Naive B cell (primary cell): ENCODE measurements at regions not wholly inside any gene's neighbourhood (a gene's known extent, or its start where the extent isn't known, plus 50 kb on each side); places are given as distances from the start of the nearest gene placed in this dataset.

Experiments
- ATAC-seq, 2 donors: fragments of 150-1000 bp; cut with Tn5 transposase; 2 replicates each; pipeline ENCODE4 v1.10.0; 2021; ENCODE audit warnings: low read depth in 2 of 2, mild to moderate bottlenecking in 2 of 2, moderate library complexity in 2 of 2
- DNase-seq: peaks from one replicate; pipeline ENCODE4 v3.0.0; 2022
- H3K27ac Mint-ChIP-seq, 6 donors: one replicate each; pipeline ENCODE4 v1.8.0; 2020 to 2022; ENCODE audit warnings: mild to moderate bottlenecking in 6 of 6, mixed read lengths in 6 of 6, moderate library complexity in 5 of 6, inconsistent platforms in 2 of 6
- H3K27me3 Mint-ChIP-seq, 3 donors: one replicate each; pipeline ENCODE4 v1.8.0; 2021 to 2022; ENCODE audit warnings: mixed read lengths in 3 of 3, mild to moderate bottlenecking in 1 of 3
- H3K36me3 Mint-ChIP-seq, 2 donors: one replicate each; pipeline ENCODE4 v1.8.0; 2020 to 2022; ENCODE audit warnings: mixed read lengths in 2 of 2, inconsistent platforms in 1 of 2, mild to moderate bottlenecking in 1 of 2
- H3K4me1 Mint-ChIP-seq, 3 donors: one replicate each; pipeline ENCODE4 v1.8.0; 2020 to 2022; ENCODE audit warnings: mixed read lengths in 3 of 3, inconsistent platforms in 1 of 3, mild to moderate bottlenecking in 1 of 3, moderate library complexity in 1 of 3
- H3K4me3 Mint-ChIP-seq, 8 donors: one replicate each; pipeline ENCODE4 v1.8.0; 2020 to 2022; ENCODE audit warnings: mild to moderate bottlenecking in 8 of 8, mixed read lengths in 8 of 8, moderate library complexity in 8 of 8, inconsistent platforms in 2 of 8
- H3K9me3 Mint-ChIP-seq, 7 donors: one replicate each; pipeline ENCODE4 v1.8.0; 2020 to 2022; ENCODE audit warnings: mixed read lengths in 7 of 7, mild to moderate bottlenecking in 5 of 7, inconsistent platforms in 2 of 7, moderate library complexity in 1 of 7

DNA sequence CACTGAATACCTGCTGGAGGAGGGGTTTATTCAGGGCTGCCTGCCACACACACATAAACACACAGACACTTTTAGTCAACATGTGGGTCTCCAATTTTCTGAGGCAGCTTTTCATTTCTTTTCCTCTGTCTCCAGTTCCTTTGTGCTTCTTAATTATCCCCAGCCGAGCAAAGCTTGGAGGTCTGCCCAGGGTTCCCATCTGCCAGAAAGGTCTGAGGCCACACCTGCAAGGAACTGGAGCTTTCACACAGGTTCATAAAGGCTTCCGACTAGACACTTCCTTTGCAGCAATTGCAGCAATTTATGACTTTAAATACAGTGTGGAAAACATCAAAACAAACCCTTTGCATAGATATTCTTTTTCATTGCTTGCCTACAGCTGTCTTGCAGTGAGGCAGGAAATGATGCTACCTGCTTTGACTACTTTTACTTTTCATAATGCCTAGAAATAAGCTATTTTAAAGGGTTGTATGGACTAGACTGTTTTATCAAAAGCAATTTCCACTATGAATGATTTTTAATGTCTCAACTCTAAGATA is 1318.9 kb downstream of the AACS start:
- Mint-ChIP-seq H3K4me1 (no peaks in the 10 kb centered on the region), H3K36me3 (no peaks in the 10 kb centered on the region), H3K27me3 (no peaks in the 10 kb centered on the region), H3K9me3 (peaks cover 5 to 27% (median 13%) of the 10 kb centered on the region in 7 donors), H3K4me3 (no peak overlapping the region), H3K27ac (no peak overlapping the region)
- ATAC-seq = no peak
- no peak for DNase-seq

DNA sequence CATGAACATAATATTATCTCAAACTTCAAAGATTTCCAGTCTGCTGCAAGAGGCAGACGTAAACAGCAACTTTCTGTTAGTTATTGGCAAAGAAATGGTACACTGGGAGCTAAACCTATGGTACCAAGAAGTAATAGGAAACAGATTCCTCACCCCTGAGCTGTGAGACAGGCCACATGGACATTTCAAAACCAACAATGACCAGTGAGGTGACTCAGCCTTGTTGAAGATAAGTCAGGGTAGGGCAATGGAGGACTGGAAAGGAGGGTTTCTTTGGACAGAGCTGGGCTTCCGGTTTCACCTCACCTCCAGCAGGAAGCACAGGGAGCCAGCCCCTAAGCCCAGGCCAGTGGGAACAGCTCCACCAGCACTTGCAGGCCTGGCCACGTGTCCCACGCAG is 1320.5 kb downstream of the AACS start:
- Mint-ChIP-seq H3K36me3 (no peaks in the 10 kb centered on the region), H3K27me3 (no peaks in the 10 kb centered on the region), H3K27ac (no peak overlapping the region), H3K4me3 (no peak overlapping the region), H3K4me1 (no peaks in the 10 kb centered on the region), H3K9me3 (peaks cover 5 to 28% (median 13%) of the 10 kb centered on the region in 7 donors)
- ATAC-seq (no peak), DNase-seq (no peak)

DNA sequence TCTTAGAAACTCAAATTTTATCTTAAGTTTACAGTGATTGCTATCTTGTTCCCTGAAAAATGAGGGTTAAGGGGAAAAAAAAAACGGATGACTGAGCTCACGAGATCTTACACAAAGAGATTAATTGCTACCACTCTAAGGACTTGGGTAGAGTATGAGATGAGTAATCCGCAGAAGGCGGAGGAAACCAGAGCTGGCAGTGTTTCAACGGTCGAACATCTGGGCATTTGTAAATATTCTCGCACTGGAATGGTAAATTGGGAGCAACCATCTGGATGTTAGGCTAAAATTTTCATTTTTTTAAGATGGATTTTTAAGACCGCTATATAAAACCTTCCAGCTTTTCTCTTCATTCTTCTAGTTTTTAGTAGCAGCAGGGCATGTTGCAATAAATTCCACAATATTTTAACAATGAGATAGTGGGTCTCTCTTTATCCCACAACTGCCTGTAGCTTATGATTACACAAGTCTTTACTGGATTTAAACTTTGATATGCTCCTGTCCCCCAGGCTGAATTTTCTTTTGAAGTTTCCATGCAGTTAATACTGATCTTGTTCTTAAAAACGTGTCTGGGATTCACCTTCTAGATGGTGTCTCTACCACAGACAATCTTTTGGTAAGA is 1324.1 kb downstream of the AACS start:
- Mint-ChIP-seq H3K9me3 (peaks cover 0 to 9% (median 2%) of the 10 kb centered on the region in 7 donors), H3K27me3 (no peaks in the 10 kb centered on the region), H3K4me3 (no peak overlapping the region), H3K36me3 (no peaks in the 10 kb centered on the region), H3K27ac (no peak overlapping the region), H3K4me1 (no peaks in the 10 kb centered on the region)
- ATAC-seq (no peak), DNase-seq (no peak)

DNA sequence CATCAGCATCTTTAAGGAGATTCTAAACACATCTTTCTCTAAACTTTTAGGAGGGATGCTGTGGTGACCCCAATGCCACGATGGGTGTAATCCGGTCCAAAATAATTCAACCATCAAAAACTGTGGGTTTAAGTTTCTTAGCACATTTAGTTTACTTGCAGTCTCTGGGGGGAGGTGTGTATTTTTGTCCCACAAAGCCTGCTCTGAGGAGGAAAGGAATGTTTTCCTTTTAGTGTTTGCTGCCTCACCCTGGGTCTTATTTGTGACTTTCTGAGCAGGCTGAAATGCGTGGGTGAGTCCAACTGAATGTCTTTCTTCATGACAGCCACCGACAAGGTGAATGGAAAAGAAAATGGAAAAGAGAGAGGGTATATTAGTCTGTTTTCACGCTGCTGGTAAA is 1324.7 kb downstream of the AACS start:
- Mint-ChIP-seq H3K27ac (no peak overlapping the region), H3K27me3 (no peaks in the 10 kb centered on the region), H3K4me3 (no peak overlapping the region), H3K36me3 (no peaks in the 10 kb centered on the region), H3K9me3 (peaks cover 0 to 9% (median 2%) of the 10 kb centered on the region in 7 donors), H3K4me1 (no peaks in the 10 kb centered on the region)
- no peak for DNase-seq
- ATAC-seq = no peak

DNA sequence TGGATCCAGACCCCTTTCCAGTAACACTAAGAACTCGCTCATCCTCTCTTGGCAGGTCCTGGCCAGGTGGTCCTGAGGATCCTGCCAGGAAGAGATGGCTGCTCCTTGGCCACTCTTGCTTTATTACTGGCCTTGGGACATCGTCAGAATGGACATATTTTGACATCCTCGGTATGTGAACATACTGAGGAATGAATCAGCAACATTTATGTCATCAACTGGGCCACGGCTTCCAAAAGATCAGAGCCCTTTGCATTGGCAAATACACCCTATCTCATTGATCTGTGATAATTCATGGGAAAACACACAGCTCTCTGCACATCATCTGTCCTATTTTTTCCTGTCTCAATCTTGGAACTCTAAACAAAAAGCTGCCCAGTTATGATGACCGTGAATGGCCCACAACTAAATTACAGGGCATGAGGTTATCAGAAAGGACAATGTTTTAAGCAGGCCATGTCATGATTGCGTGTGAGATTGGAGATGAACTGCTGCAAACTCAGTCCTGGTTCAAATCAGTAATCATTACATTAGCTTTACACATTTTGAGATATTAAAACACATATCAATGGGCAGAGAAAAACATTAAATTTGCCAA is 1325.8 kb downstream of the AACS start:
- DNase-seq (no peak), ATAC-seq (no peak)
- Mint-ChIP-seq H3K27ac (peak overlapping the region in 1 of 6 donors; percentile 38), H3K9me3 (peaks cover 0 to 9% (median 2%) of the 10 kb centered on the region in 7 donors), H3K4me3 (no peak overlapping the region), H3K36me3 (peaks cover 0 to 4% of the 10 kb centered on the region in 2 donors), H3K4me1 (no peaks in the 10 kb centered on the region), H3K27me3 (no peaks in the 10 kb centered on the region)

DNA sequence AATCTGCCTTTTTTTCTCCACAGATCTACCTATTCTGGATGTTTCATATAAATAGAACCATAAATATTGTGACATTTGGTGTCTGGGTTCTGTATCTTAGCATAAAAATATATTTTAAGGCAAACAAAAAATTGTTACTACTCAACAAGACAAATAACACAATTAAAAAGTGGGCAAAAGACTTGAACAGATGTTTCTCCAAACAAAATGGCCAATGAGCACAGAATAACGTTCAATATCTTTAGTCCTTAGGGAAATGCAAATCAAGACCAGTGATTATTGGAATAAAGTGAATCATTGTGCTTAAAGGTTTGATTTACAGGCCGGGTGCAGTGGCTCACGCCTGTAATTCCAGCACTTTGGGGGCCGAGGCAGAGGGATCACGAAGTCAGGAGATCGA is 1331.3 kb downstream of the AACS start:
- DNase-seq (no peak), ATAC-seq (no peak)
- no peaks in the 10 kb centered on the region for H3K27me3 Mint-ChIP-seq
- H3K36me3 Mint-ChIP-seq = peaks cover 0 to 4% of the 10 kb centered on the region in 2 donors
- H3K9me3 Mint-ChIP-seq = peaks cover 0 to 10% (median 2%) of the 10 kb centered on the region in 7 donors
- no peak overlapping the region for H3K4me3 Mint-ChIP-seq
- H3K4me1 Mint-ChIP-seq = no peaks in the 10 kb centered on the region
- H3K27ac Mint-ChIP-seq = no peak overlapping the region

DNA sequence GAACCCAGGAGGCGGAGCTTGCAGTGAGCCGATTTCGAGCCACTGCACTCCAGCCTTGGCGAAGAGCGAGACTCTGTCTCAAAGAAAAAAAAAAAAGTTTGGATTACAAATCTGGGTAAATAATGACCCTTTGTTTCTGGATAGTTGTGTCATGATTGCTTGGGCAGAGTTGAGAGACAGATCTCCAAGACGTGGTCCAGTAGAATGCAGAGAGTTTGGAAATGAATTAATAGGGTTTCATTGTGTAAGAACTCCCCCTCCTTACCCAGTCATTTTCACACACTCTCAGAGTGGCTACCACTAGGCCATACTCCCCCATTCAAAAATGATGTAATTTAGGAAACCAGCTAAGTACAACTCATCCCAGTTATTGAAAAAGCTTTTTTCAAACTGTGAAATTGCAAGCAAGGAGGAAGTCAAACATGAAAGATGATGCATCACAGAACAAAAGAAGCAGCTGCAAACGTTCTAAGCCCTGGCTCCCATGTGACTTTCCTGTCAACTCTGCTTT is 1331.9 kb downstream of the AACS start:
- Mint-ChIP-seq H3K9me3 (peaks cover 0 to 10% (median 2%) of the 10 kb centered on the region in 7 donors), H3K36me3 (peaks cover 0 to 4% of the 10 kb centered on the region in 2 donors), H3K27me3 (no peaks in the 10 kb centered on the region), H3K4me3 (no peak overlapping the region), H3K27ac (no peak overlapping the region), H3K4me1 (no peaks in the 10 kb centered on the region)
- ATAC-seq (no peak), DNase-seq (no peak)

DNA sequence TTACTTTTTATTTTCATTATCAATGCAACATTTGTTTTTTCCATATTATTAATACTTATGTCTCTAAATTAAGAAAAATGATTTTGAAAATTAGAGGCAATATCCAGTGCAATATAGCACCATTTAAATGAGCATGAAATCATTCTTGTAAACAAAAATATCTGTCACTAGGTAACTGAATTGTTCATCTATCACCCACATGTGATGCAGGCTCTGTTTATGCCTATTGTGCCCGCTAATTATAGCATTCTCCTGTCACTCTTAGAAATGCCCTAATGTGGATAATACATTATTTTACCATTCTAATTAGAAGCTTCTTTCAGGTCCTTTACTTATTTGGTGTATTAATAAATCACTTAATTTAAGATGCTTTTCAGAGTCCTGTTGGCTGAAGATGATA is 1332.4 kb downstream of the AACS start:
- H3K4me1 Mint-ChIP-seq = no peaks in the 10 kb centered on the region
- no peak overlapping the region for H3K4me3 Mint-ChIP-seq
- H3K27ac Mint-ChIP-seq = no peak overlapping the region
- peaks cover 0 to 4% of the 10 kb centered on the region in 2 donors for H3K36me3 Mint-ChIP-seq
- no peaks in the 10 kb centered on the region for H3K27me3 Mint-ChIP-seq
- no peak for ATAC-seq
- H3K9me3 Mint-ChIP-seq = peaks cover 0 to 10% (median 2%) of the 10 kb centered on the region in 7 donors
- no peak for DNase-seq

DNA sequence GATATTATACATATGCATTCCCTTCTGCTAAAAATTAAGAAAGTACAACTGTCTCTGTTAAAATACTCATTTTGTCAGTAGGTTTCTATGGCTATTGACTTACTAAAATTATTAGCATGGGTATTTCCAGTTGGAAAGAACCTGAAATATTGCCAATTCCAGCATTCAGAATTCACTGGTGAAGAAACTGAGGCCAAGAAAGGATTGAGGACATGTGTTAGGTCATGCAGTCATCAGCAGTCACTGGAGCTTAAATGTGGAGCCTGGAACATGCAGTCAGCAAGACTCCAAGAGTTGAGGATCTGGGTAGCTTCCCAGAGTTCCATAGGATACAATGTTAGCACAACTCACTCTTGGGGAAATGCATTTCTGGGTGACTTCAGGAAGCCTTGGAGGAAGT is 1335.6 kb downstream of the AACS start:
- peaks cover 0 to 13% (median 2%) of the 10 kb centered on the region in 7 donors for H3K9me3 Mint-ChIP-seq
- ATAC-seq (no peak), DNase-seq (no peak)
- H3K27me3 Mint-ChIP-seq = no peaks in the 10 kb centered on the region
- no peaks in the 10 kb centered on the region for H3K4me1 Mint-ChIP-seq
- no peaks in the 10 kb centered on the region for H3K36me3 Mint-ChIP-seq
- no peak overlapping the region for H3K27ac Mint-ChIP-seq
- no peak overlapping the region for H3K4me3 Mint-ChIP-seq

DNA sequence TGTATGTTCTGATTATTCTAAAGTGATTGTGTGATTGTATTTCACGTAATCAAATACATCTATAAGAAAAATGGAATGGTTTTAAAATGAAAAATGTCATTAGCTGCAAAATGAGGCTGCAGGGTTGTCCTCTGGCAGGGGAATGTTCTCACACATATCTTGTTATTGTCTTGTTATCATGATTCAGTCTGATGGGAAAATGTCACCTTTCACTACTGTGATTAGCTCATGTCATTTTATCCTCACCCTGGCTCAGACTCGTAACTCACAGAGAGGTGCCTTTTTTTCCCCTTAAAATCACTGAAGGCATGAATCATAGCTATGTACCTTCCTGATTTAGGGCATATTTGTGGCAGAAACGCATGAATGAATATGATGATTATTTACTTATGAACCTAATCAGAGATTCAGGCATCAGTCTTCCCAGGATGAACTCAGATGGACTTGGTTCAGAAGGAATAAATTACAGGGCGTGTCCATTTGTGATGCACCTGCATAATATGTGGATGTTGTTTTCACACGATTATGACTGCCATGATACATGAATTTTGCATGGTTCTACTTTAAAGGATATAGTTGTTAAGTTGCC is 1339.2 kb downstream of the AACS start:
- no peak for ATAC-seq
- no peak for DNase-seq
- no peaks in the 10 kb centered on the region for H3K27me3 Mint-ChIP-seq
- no peak overlapping the region for H3K4me3 Mint-ChIP-seq
- H3K9me3 Mint-ChIP-seq = peaks cover 0 to 11% (median 0%) of the 10 kb centered on the region in 7 donors
- no peaks in the 10 kb centered on the region for H3K4me1 Mint-ChIP-seq
- no peaks in the 10 kb centered on the region for H3K36me3 Mint-ChIP-seq
- H3K27ac Mint-ChIP-seq = no peak overlapping the region

DNA sequence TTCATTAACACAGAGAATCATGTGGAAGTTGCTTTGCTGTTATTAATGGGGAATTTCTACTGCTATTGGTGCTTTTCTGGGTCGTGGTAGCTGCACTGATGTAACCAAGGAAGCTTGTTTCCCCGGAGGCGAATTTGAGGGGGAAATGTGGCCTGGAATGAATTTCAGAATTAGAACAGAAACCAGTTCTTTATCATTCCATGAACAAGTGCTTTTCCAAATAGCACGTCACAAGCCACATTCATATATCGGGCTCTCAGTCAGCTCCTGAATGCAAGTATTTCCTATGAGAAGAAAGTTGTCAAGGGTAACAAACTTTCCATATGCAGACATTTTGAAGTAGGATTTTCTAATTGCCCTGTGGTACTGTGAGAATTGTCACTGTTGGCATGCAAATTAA is 1353.2 kb downstream of the AACS start:
- H3K9me3 Mint-ChIP-seq = peaks cover 0 to 7% (median 0%) of the 10 kb centered on the region in 7 donors
- no peaks in the 10 kb centered on the region for H3K36me3 Mint-ChIP-seq
- ATAC-seq (no peak), DNase-seq (no peak)
- H3K27me3 Mint-ChIP-seq = no peaks in the 10 kb centered on the region
- no peak overlapping the region for H3K4me3 Mint-ChIP-seq
- H3K27ac Mint-ChIP-seq = no peak overlapping the region
- no peaks in the 10 kb centered on the region for H3K4me1 Mint-ChIP-seq

DNA sequence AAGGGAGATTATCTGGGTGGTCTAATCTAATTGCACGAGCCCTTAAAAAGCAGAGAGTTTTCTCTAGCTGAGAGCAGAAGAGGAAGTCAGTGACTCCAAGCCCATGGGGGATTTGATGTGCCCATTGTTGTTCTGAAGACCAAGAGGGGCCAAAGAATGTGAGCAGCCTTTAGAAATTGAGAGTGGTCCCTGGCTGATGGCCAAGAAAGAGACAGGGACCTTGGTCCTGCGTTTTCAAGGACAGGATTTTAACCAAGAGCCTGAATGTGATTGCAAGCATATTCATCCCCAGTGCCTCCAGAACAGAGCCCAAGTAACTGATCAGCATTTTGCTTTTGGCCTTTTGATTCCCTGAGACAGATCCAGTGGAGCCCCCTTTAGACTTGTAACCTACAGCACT is 1353.9 kb downstream of the AACS start:
- no peak for ATAC-seq
- H3K9me3 Mint-ChIP-seq = peaks cover 0 to 7% (median 0%) of the 10 kb centered on the region in 7 donors

DNA sequence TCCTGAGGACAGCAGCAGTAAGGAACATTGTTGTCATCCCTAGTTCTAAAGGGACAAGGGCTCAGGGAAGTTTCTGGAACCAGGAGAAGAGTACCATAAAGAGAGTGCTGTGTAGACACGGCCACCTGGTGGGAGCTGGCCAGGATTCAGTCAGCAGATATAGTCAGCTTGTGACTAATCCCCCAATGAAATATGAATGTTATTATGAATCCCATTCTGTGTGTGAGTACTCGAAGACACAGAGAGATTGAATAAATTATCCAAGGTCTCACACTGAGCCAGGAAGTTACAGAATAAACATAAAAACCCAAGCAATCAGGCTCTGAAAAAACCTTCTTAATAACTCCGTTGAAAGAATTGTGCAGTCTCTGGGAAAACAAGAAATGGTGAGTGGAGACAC is 1359.5 kb downstream of the AACS start:
- Mint-ChIP-seq H3K4me3 (no peak overlapping the region), H3K9me3 (peaks cover 0 to 23% (median 3%) of the 10 kb centered on the region in 7 donors), H3K27ac (no peak overlapping the region), H3K27me3 (no peaks in the 10 kb centered on the region), H3K36me3 (no peaks in the 10 kb centered on the region), H3K4me1 (no peaks in the 10 kb centered on the region)
- ATAC-seq = no peak
- DNase-seq = no peak

More for the DNA sequence above, 1353.9 kb downstream of the AACS start:
- DNase-seq = no peak
- H3K27ac Mint-ChIP-seq = no peak overlapping the region
- H3K27me3 Mint-ChIP-seq = no peaks in the 10 kb centered on the region
- H3K36me3 Mint-ChIP-seq = no peaks in the 10 kb centered on the region
- H3K4me3 Mint-ChIP-seq = no peak overlapping the region
- no peaks in the 10 kb centered on the region for H3K4me1 Mint-ChIP-seq

DNA sequence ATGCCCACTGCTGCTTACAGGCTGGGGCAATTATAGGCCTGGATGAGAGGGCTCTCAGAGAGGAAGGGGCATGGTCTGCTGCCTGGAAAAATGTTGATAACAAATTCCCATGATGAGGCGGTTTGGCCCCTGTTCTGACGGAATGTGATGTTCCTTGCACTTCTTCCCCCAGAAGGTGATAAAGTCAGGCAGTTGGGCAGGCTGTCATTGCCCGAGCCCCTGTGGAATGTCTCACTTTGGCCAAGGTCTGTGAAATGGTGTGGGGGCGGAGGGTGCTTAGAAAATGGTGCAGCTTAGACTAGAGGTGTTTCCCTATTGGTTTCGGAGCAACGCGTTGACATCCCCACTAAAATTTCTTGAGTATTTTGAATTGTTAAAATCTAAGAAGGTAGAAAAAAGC is 1360.0 kb downstream of the AACS start:
- no peak for ATAC-seq
- H3K27ac Mint-ChIP-seq = no peak overlapping the region
- H3K4me3 Mint-ChIP-seq = no peak overlapping the region
- no peaks in the 10 kb centered on the region for H3K4me1 Mint-ChIP-seq
- peaks cover 0 to 23% (median 3%) of the 10 kb centered on the region in 7 donors for H3K9me3 Mint-ChIP-seq
- H3K36me3 Mint-ChIP-seq = no peaks in the 10 kb centered on the region
- no peaks in the 10 kb centered on the region for H3K27me3 Mint-ChIP-seq
- DNase-seq = no peak
